K562 (cell line): ENCODE measurements at regions not wholly inside any gene's neighbourhood (a gene's known extent, or its start where the extent isn't known, plus 50 kb on each side); places are given as distances from the start of the nearest gene placed in this dataset.
A peak's percentile ranks its signal among the peaks of the same experiment; 100 is the strongest.

Experiments used
- ATAC-seq: fragments of 200-7000 bp; cut with Tn5 transposase; 3 replicates; pipeline ENCODE4 v1.9.1; 2020; ENCODE audit warnings: moderate library complexity
- BruUV-seq: library from RNA; stranded (reverse); fragments of 400-500 nt; replicated peaks from 2 replicates; lab custom pipeline; 2021; lab: Mats Ljungman, UMichigan
- CTCF ChIA-PET: fragments of 300-600 bp; formaldehyde crosslinking; extraction: SDS; loops from one replicate; lab custom pipeline; 2021; ENCODE audit warnings: low intra/inter-chr PET ratio; lab: Yijun Ruan, JAX
- POLR2A ChIA-PET: fragments of 300-600, 350-650 bp; sonication (Branson Sonifier 250); formaldehyde crosslinking; extraction: SDS; loops from one replicate; lab custom pipeline; 2021; ENCODE audit warnings: antibody characterized with exemption, inconsistent platforms; lab: Yijun Ruan, JAX
- DNase-seq, 4 experiments: peaks; one replicate each; pipeline versions ENCODE4 v3.0.0 to v3.0.0-alpha.2; 2011 to 2018; ENCODE audit warnings: low spot score in 3 of 4, mixed read lengths in 3 of 4; ENCODE audit errors: extremely low read depth in 1 of 4
- FAIRE-seq: peaks from 2 replicates; lab custom pipeline; 2011; peaks lifted over from hg19 to GRCh38; lab: Jason Lieb, UNC
- H2AFZ ChIP-seq: 2 replicates; pipeline ENCODE4 v1.6.0; 2011; ENCODE audit warnings: low read depth, low read length, control low read depth, inconsistent platforms
- H3K27ac ChIP-seq: fragments of 200-600 bp; 3 replicates; pipeline ENCODE4 v1.8.0; 2011; ENCODE audit warnings: low read depth, mild to moderate bottlenecking, control low read depth, inconsistent platforms, low read length, moderate library complexity, mixed read lengths; ENCODE audit errors: extremely low read depth
- H3K27me3 ChIP-seq, 2 experiments: fragments of 300-600 bp in 1 of 2; 2 replicates in 1 of 2; 3 replicates in 1 of 2; pipeline versions ENCODE4 v1.6.0 to v1.8.0; 2011; ENCODE audit warnings: inconsistent platforms in 2 of 2, low read length in 2 of 2, mild to moderate bottlenecking in 1 of 2, mixed read lengths in 1 of 2, moderate library complexity in 1 of 2; ENCODE audit not compliant: control insufficient read depth in 2 of 2, insufficient read depth in 2 of 2
- H3K36me3 ChIP-seq: fragments of 300-600 bp; 3 replicates; pipeline ENCODE4 v1.8.0; 2011; ENCODE audit warnings: mild to moderate bottlenecking, low read length, inconsistent platforms; ENCODE audit not compliant: control insufficient read depth, insufficient read depth
- H3K4me1 ChIP-seq, 2 experiments: fragments of 200-600 bp in 1 of 2; replicated peaks in 1 of 2; 2 replicates in 1 of 2; 3 replicates in 1 of 2; pipeline versions ENCODE4 v1.5.1 to v1.8.0; 2011; ENCODE audit warnings: inconsistent platforms in 2 of 2, low read length in 2 of 2, mild to moderate bottlenecking in 1 of 2, mixed read lengths in 1 of 2, moderate library complexity in 1 of 2; ENCODE audit not compliant: control insufficient read depth in 2 of 2, insufficient read depth in 2 of 2
- H3K4me2 ChIP-seq: 2 replicates; pipeline ENCODE4 v1.6.1; 2011; ENCODE audit warnings: low read length, control low read depth, inconsistent platforms, mixed read lengths; ENCODE audit not compliant: insufficient read depth
- H3K4me3 ChIP-seq: fragments of 200-600 bp; sonication (generic), shearing (Covaris generic); 2 replicates; pipeline ENCODE4 v1.5.1; 2016; ENCODE audit warnings: control low read depth, inconsistent platforms
- H3K79me2 ChIP-seq: fragments of 200-600 bp; 3 replicates; pipeline ENCODE4 v1.8.0; 2011; ENCODE audit warnings: low read length, inconsistent platforms; ENCODE audit not compliant: control insufficient read depth, insufficient read depth
- H3K9ac ChIP-seq, 2 experiments: 2 replicates each; pipeline versions ENCODE4 v1.6.0 to v1.6.1; 2011; ENCODE audit warnings: low read depth in 2 of 2, low read length in 2 of 2, control low read depth in 1 of 2, inconsistent platforms in 1 of 2, mild to moderate bottlenecking in 1 of 2, mixed read lengths in 1 of 2; ENCODE audit not compliant: insufficient read depth in 1 of 2
- H3K9me1 ChIP-seq: one replicate; pipeline ENCODE4 v1.6.0; 2011; ENCODE audit warnings: inconsistent platforms, mild to moderate bottlenecking, low read length, moderate library complexity; ENCODE audit not compliant: control insufficient read depth, insufficient read depth
- H3K9me3 ChIP-seq: replicated peaks from 2 replicates; pipeline ENCODE4 v1.5.1; 2011; ENCODE audit warnings: low read depth, low read length, inconsistent platforms; ENCODE audit not compliant: control insufficient read depth, insufficient read depth
- H4K20me1 ChIP-seq: replicated peaks from 2 replicates; pipeline ENCODE4 v1.6.1; 2011; ENCODE audit warnings: low read length, inconsistent platforms, mixed read lengths; ENCODE audit not compliant: control insufficient read depth, insufficient read depth
- CBX2 ChIP-seq: fragments of 200-600 bp; sonication (generic); IDR thresholded peaks from one replicate; pipeline ENCODE4 v1.6.1; 2012; ENCODE audit warnings: mild to moderate bottlenecking, low read length, inconsistent platforms; ENCODE audit not compliant: insufficient read depth, poor library complexity, severe bottlenecking
- CHD4 ChIP-seq: fragments of 200-600 bp; sonication (generic); IDR thresholded peaks from 3 replicates; pipeline ENCODE4 v1.6.1; 2012; ENCODE audit warnings: low read depth, mild to moderate bottlenecking, mixed read lengths, low read length, inconsistent platforms; ENCODE audit not compliant: insufficient read depth, insufficient replicate concordance, poor library complexity, severe bottlenecking
- FUS ChIP-seq: fragments of 200-400 bp; formaldehyde crosslinking; optimal IDR thresholded peaks from 2 replicates; pipeline ENCODE3; 2017; ENCODE audit warnings: low read depth, low read length
- HMGXB4 ChIP-seq: sonication (generic); formaldehyde crosslinking; IDR thresholded peaks from 2 replicates; pipeline ENCODE4 v1.8.1; 2023; ENCODE audit warnings: mild to moderate bottlenecking, missing genetic modification reagents
- MEF2A ChIP-seq: IDR thresholded peaks from 2 replicates; pipeline ENCODE4 v1.6.1; 2011; ENCODE audit warnings: low read depth, mild to moderate bottlenecking, low read length, moderate library complexity; ENCODE audit not compliant: control insufficient read depth
- NELFE ChIP-seq: IDR thresholded peaks from 2 replicates; pipeline ENCODE4 v1.6.1; 2011; ENCODE audit warnings: mild to moderate bottlenecking; ENCODE audit not compliant: insufficient read depth, insufficient read length
- NR2F6 ChIP-seq: fragments of 450-650 bp; formaldehyde crosslinking; IDR thresholded peaks from 2 replicates; pipeline ENCODE4 v1.4.0; 2020; ENCODE audit warnings: mild to moderate bottlenecking
- PRPF4 ChIP-seq: fragments of 200-400 bp; formaldehyde crosslinking; IDR thresholded peaks from one replicate; pipeline ENCODE4 v1.6.1; 2017; ENCODE audit warnings: low read length, low read depth, mild to moderate bottlenecking; ENCODE audit not compliant: insufficient read depth, poor library complexity, severe bottlenecking
- RBM25 ChIP-seq: fragments of 200-400 bp; formaldehyde crosslinking; IDR thresholded peaks from 2 replicates; pipeline ENCODE4 v1.6.1; 2018; ENCODE audit warnings: low read length, low read depth, moderate library complexity; ENCODE audit not compliant: severe bottlenecking
- THRAP3 ChIP-seq: fragments of 450-650 bp; IDR thresholded peaks from 2 replicates; pipeline ENCODE4 v1.6.1; 2016; ENCODE audit warnings: mild to moderate bottlenecking, inconsistent platforms, borderline replicate concordance
- ZNF354B ChIP-seq: fragments of 250-450 bp; sonication (Bioruptor Pico); IDR thresholded peaks from 2 replicates; pipeline ENCODE4 v1.4.0; 2020
- ZNF507 ChIP-seq: conservative IDR thresholded peaks from 2 replicates; pipeline ENCODE4 v1.6.1; 2017; ENCODE audit warnings: missing genetic modification characterization, missing compliant biosample characterization
- ZNF778 ChIP-seq: fragments of 450-650 bp; formaldehyde crosslinking; IDR thresholded peaks from 2 replicates; pipeline ENCODE4 v1.4.0; 2020; ENCODE audit warnings: mild to moderate bottlenecking, moderate library complexity
- WGBS: fragments of 100-300 bp; shearing (Covaris generic); methylation state at CpG from one replicate; pipeline ENCODE4 v1.1.6; 2016; ENCODE audit warnings: low coverage, mixed read lengths; ENCODE audit not compliant: insufficient coverage; ENCODE audit errors: missing lambda C conversion rate; 5-methylcytosine and 5-hydroxymethylcytosine counted together
- in situ Hi-C: fragments of 300-500 bp; cut with MboI; formaldehyde crosslinking; loops from 4 replicates; pipeline ENCODE4 v1.15.0; 2018; ENCODE audit warnings: inconsistent platforms, mixed read lengths
- intact Hi-C: fragments of 100-400 bp; cut with micrococcal nuclease; formaldehyde crosslinking; loops from 2 replicates; pipeline ENCODE4 v1.14.2; 2022

- no peak overlapping the region for H2AFZ ChIP-seq
- ChIA-PET CTCF (no interaction called here), POLR2A (no interaction called here)
- H4K20me1 ChIP-seq, result no peaks in the 10 kb centered on the region
- no peak overlapping the region for H3K27ac ChIP-seq
- no peak overlapping the region for H3K4me3 ChIP-seq
- TF ChIP-seq ZNF354B (CRISPR knock-in tag) (peak; percentile 84), THRAP3 (no peak), ZNF507 (tag) (peak; percentile 99), RBM25 (peak; percentile 58), NELFE (no peak)
- no peak overlapping the region for H3K4me2 ChIP-seq
- no peaks in the 10 kb centered on the region for H3K4me1 ChIP-seq
- H3K9me3 ChIP-seq, result peaks cover 2% of the 10 kb centered on the region
- in situ Hi-C loops (no loop called here), intact Hi-C loops (no loop called here)
- H3K36me3 ChIP-seq, result no peaks in the 10 kb centered on the region
- no TSS peak for BruUV-seq
- no peak overlapping the region for H3K9ac ChIP-seq
- no peak for FAIRE-seq
- no peak for DNase-seq
- no peaks in the 10 kb centered on the region for H3K27me3 ChIP-seq
- no peaks in the 10 kb centered on the region for H3K79me2 ChIP-seq
- no peaks in the 10 kb centered on the region for H3K9me1 ChIP-seq
- no peak for ATAC-seq
Measured at GRCh38 chr4:79842162-79842561, 230.9 kb downstream of the ANTXR2 start.

- in situ Hi-C loops (no loop called here), intact Hi-C loops (no loop called here)
- H3K4me1 ChIP-seq, result no peaks in the 10 kb centered on the region
- no peaks in the 10 kb centered on the region for H3K36me3 ChIP-seq
- H3K9me3 ChIP-seq, result no peaks in the 10 kb centered on the region
- FAIRE-seq, result no peak
- no peak overlapping the region for H3K4me3 ChIP-seq
- no peak overlapping the region for H2AFZ ChIP-seq
- ChIA-PET POLR2A (no interaction called here), CTCF (no interaction called here)
- no peaks in the 10 kb centered on the region for H3K79me2 ChIP-seq
- H3K9me1 ChIP-seq, result no peaks in the 10 kb centered on the region
- 78% methylated on average over 1 of the region's 1 CpG for WGBS
- H3K27me3 ChIP-seq, result no peaks in the 10 kb centered on the region
- no peak for ATAC-seq
- H3K9ac ChIP-seq, result no peak overlapping the region
- no peak for DNase-seq
- H3K27ac ChIP-seq, result no peak overlapping the region
- H4K20me1 ChIP-seq, result no peaks in the 10 kb centered on the region
- H3K4me2 ChIP-seq, result no peak overlapping the region
- no TSS peak for BruUV-seq
- TF ChIP-seq HMGXB4 (CRISPR knock-in tag) (no peak), FUS (no peak), MEF2A (no peak), ZNF778 (CRISPR knock-in tag) (no peak), CBX2 (no peak), PRPF4 (no peak), NR2F6 (CRISPR knock-in tag) (no peak), CHD4 (no peak)
Measured at GRCh38 chr4:79833857-79834256, 239.2 kb downstream of the ANTXR2 start.
